Ovary (tissue), 3 donors: ENCODE measurements at regions not wholly inside any gene's neighbourhood (a gene's known extent, or its start where the extent isn't known, plus 50 kb on each side); places are given as distances from the start of the nearest gene placed in this dataset.

Experiments
- CTCF ChIP-seq, 3 donors: fragments of 450-650 bp in 2 of 3; fragments of 200-600 bp in 1 of 3; IDR thresholded peaks; one replicate each; pipeline versions ENCODE4 v1.5.1 to v1.8.0; 2016 to 2022; ENCODE audit warnings: antibody characterized with exemption in 3 of 3, mild to moderate bottlenecking in 1 of 3
- EP300 ChIP-seq: sonication (generic); formaldehyde crosslinking; IDR thresholded peaks from one replicate; pipeline ENCODE4 v1.6.1; 2017; ENCODE audit warnings: antibody characterized with exemption
- POLR2A ChIP-seq: fragments of 450-650 bp; IDR thresholded peaks from one replicate; pipeline ENCODE4 v1.6.1; 2017; ENCODE audit warnings: antibody characterized with exemption, mild to moderate bottlenecking, moderate library complexity
- donor health status: DM: no; HTN: no; CAD: no.

- TF ChIP-seq POLR2A (no peak), CTCF (IDR thresholded peaks at IDR 0.05) (no peak), EP300 (no peak)
Measured at GRCh38 chr12:91871751-91872150, 273.9 kb downstream of the BTG1 start.
